D721Med (cell line): ENCODE measurements at regions not wholly inside any gene's neighbourhood (a gene's known extent, or its start where the extent isn't known, plus 50 kb on each side); places are given as distances from the start of the nearest gene placed in this dataset.

Source experiments
- DNase-seq: peaks from one replicate; pipeline ENCODE4 v3.0.0; 2011; ENCODE audit warnings: low spot score; ENCODE audit not compliant: insufficient read length
- FAIRE-seq: peaks from 2 replicates; lab custom pipeline; 2011; peaks lifted over from hg19 to GRCh38; lab: Jason Lieb, UNC
- CTCF ChIP-seq: IDR thresholded peaks from 2 replicates; pipeline ENCODE4 v1.5.1; 2012; ENCODE audit warnings: mild to moderate bottlenecking, control low read depth; ENCODE audit not compliant: insufficient read depth; ENCODE audit errors: missing control alignments

GRCh38 chr15:62732078-62732477, 310.5 kb upstream of the TPM1 start:
- TF ChIP-seq CTCF: no peak
- DNase-seq (no peak), FAIRE-seq (no peak)

- TF ChIP-seq CTCF: no peak
- FAIRE-seq (no peak), DNase-seq (no peak)
These were observed 307.8 kb upstream of the TPM1 start for GRCh38 chr15:62734706-62735105.

- TF ChIP-seq CTCF: no peak
- DNase-seq (no peak), FAIRE-seq (no peak)
These were observed 305.8 kb upstream of the TPM1 start for GRCh38 chr15:62736756-62737155.

- DNase-seq (no peak), FAIRE-seq (no peak)
- no peak for TF ChIP-seq CTCF
These were observed 305.0 kb upstream of the TPM1 start for GRCh38 chr15:62737551-62737950.

- FAIRE-seq: no peak
- TF ChIP-seq CTCF: no peak
These were observed 303.5 kb upstream of the TPM1 start for GRCh38 chr15:62739082-62739481.

GRCh38 chr15:62739507-62739906, 303.0 kb upstream of the TPM1 start:
- DNase-seq (no peak), FAIRE-seq (no peak)
- TF ChIP-seq CTCF: no peak

More at GRCh38 chr15:62739082-62739481, 303.5 kb upstream of the TPM1 start:
- no peak for DNase-seq

GRCh38 chr15:62740141-62741004, 302.2 kb upstream of the TPM1 start:
- no peak for TF ChIP-seq CTCF
- DNase-seq: no peak
- no peak for FAIRE-seq
